ENCODE measurements at regions not wholly inside any gene's neighbourhood (a gene's known extent, or its start where the extent isn't known, plus 50 kb on each side); places are given as distances from the start of the nearest gene placed in this dataset.

GRCh38 chr9:1434811-1435210, 384.7 kb downstream of the DMRT2 start:
- no peak for FAIRE-seq

- no peak for FAIRE-seq
These were observed 390.1 kb downstream of the DMRT2 start for GRCh38 chr9:1440256-1440655.

- no peak for FAIRE-seq
These were observed 391.9 kb downstream of the DMRT2 start for GRCh38 chr9:1442105-1442504.

GRCh38 chr9:1443450-1443849, 393.3 kb downstream of the DMRT2 start:
- FAIRE-seq, result no peak

- FAIRE-seq, result no peak
These were observed 396.5 kb downstream of the DMRT2 start for GRCh38 chr9:1446671-1447070.

- no peak for FAIRE-seq
These were observed 403.5 kb downstream of the DMRT2 start for GRCh38 chr9:1453636-1454035.

GRCh38 chr9:1454211-1454610, 404.1 kb downstream of the DMRT2 start:
- no peak for FAIRE-seq

- FAIRE-seq, result no peak
These were observed 404.6 kb downstream of the DMRT2 start for GRCh38 chr9:1454616-1455347.

GRCh38 chr9:1455766-1456165, 405.6 kb downstream of the DMRT2 start:
- no peak for FAIRE-seq

GRCh38 chr9:1456301-1457024, 406.3 kb downstream of the DMRT2 start:
- no peak for FAIRE-seq

- no peak for FAIRE-seq
These were observed 407.3 kb downstream of the DMRT2 start for GRCh38 chr9:1457460-1457859.

GRCh38 chr9:1458503-1458902, 408.3 kb downstream of the DMRT2 start:
- peak; percentile 87 for FAIRE-seq

- FAIRE-seq, result no peak
These were observed 410.1 kb downstream of the DMRT2 start for GRCh38 chr9:1460143-1460769.

GRCh38 chr9:1461812-1462211, 411.7 kb downstream of the DMRT2 start:
- FAIRE-seq, result no peak

GRCh38 chr9:1462626-1463308, 412.6 kb downstream of the DMRT2 start:
- no peak for FAIRE-seq

- no peak for FAIRE-seq
These were observed 419.8 kb downstream of the DMRT2 start for GRCh38 chr9:1469996-1470395.

- no peak for FAIRE-seq
These were observed 423.9 kb downstream of the DMRT2 start for GRCh38 chr9:1473956-1474634.

- no peak for FAIRE-seq
These were observed 424.5 kb downstream of the DMRT2 start for GRCh38 chr9:1474671-1475070.

GRCh38 chr9:1490341-1491232, 440.4 kb downstream of the DMRT2 start:
- no peak for FAIRE-seq

GRCh38 chr9:1492156-1492555, 442.0 kb downstream of the DMRT2 start:
- FAIRE-seq, result no peak

- no peak for FAIRE-seq
These were observed 445.3 kb downstream of the DMRT2 start for GRCh38 chr9:1495282-1496030.

Data from islet of Langerhans (tissue), 1 donor.